H9 (cell line): ENCODE measurements at regions not wholly inside any gene's neighbourhood (a gene's known extent, or its start where the extent isn't known, plus 50 kb on each side); places are given as distances from the start of the nearest gene placed in this dataset.

Experiments used
- DNase-seq: peaks from one replicate; pipeline ENCODE4 v3.0.0-alpha.2; 2017
- H2AFZ ChIP-seq: one replicate; pipeline ENCODE4 v1.6.1; 2013; ENCODE audit warnings: mild to moderate bottlenecking, low read length, control low read depth, moderate library complexity
- H2AK5ac ChIP-seq: 2 replicates; pipeline ENCODE4 v1.6.1; 2013; ENCODE audit warnings: low read length, control low read depth, mixed read lengths; ENCODE audit not compliant: insufficient read length
- H2BK120ac ChIP-seq: one replicate; pipeline ENCODE4 v1.6.1; 2013; ENCODE audit warnings: low read depth, mild to moderate bottlenecking, low read length, control low read depth, inconsistent platforms; ENCODE audit not compliant: poor library complexity, severe bottlenecking
- H2BK12ac ChIP-seq: 2 replicates; pipeline ENCODE4 v1.6.1; 2013; ENCODE audit warnings: low read length, control low read depth, mixed read lengths, low read depth; ENCODE audit not compliant: insufficient read length
- H2BK15ac ChIP-seq: 2 replicates; pipeline ENCODE4 v1.6.1; 2013; ENCODE audit warnings: low read depth, low read length, control low read depth
- H2BK20ac ChIP-seq: one replicate; pipeline ENCODE4 v1.6.1; 2013; ENCODE audit warnings: low read depth, mild to moderate bottlenecking, low read length, control low read depth, inconsistent platforms; ENCODE audit not compliant: poor library complexity, severe bottlenecking
- H2BK5ac ChIP-seq: 2 replicates; pipeline ENCODE4 v1.6.1; 2013; ENCODE audit warnings: low read length, control low read depth, mixed read lengths; ENCODE audit not compliant: insufficient read length
- H3K14ac ChIP-seq: 2 replicates; pipeline ENCODE4 v1.6.1; 2013; ENCODE audit warnings: low read length, control low read depth; ENCODE audit not compliant: insufficient read depth
- H3K18ac ChIP-seq: 2 replicates; pipeline ENCODE4 v1.6.1; 2013; ENCODE audit warnings: low read depth, mild to moderate bottlenecking, mixed read lengths, low read length, control low read depth; ENCODE audit not compliant: insufficient read length
- H3K23ac ChIP-seq: 2 replicates; pipeline ENCODE4 v1.6.1; 2013; ENCODE audit warnings: low read length, control low read depth, mixed read lengths, low read depth; ENCODE audit not compliant: insufficient read length
- H3K23me2 ChIP-seq: 2 replicates; pipeline ENCODE4 v1.6.1; 2013; ENCODE audit warnings: low read depth, mild to moderate bottlenecking, mixed read lengths, low read length, control low read depth; ENCODE audit not compliant: insufficient read length, poor library complexity, severe bottlenecking
- H3K27ac ChIP-seq: 2 replicates; pipeline ENCODE4 v1.5.1; 2013; ENCODE audit warnings: low read length, control low read depth, mixed read lengths, low read depth; ENCODE audit not compliant: insufficient read length
- H3K27me3 ChIP-seq: 2 replicates; pipeline ENCODE4 v1.6.1; 2013; ENCODE audit warnings: low read length, control low read depth, inconsistent platforms; ENCODE audit not compliant: insufficient read depth
- H3K4ac ChIP-seq: 2 replicates; pipeline ENCODE4 v1.6.1; 2013; ENCODE audit warnings: low read depth, mild to moderate bottlenecking, control low read depth, inconsistent platforms, low read length, moderate library complexity
- H3K4me1 ChIP-seq: 2 replicates; pipeline ENCODE4 v1.6.1; 2013; ENCODE audit warnings: low read length, control low read depth, inconsistent platforms; ENCODE audit not compliant: insufficient read depth
- H3K4me2 ChIP-seq: 2 replicates; pipeline ENCODE4 v1.6.1; 2013; ENCODE audit warnings: low read length, control low read depth, mixed read lengths; ENCODE audit not compliant: insufficient read length, insufficient read depth
- H3K56ac ChIP-seq: 2 replicates; pipeline ENCODE4 v1.6.1; 2013; ENCODE audit warnings: low read depth, mild to moderate bottlenecking, mixed read lengths, low read length, control low read depth; ENCODE audit not compliant: insufficient read length
- H3K79me1 ChIP-seq: 2 replicates; pipeline ENCODE4 v1.6.1; 2013; ENCODE audit warnings: low read depth, mild to moderate bottlenecking, moderate library complexity, low read length, control low read depth, inconsistent platforms; ENCODE audit not compliant: insufficient read depth, poor library complexity, severe bottlenecking
- H3K79me2 ChIP-seq: 2 replicates; pipeline ENCODE4 v1.6.1; 2013; ENCODE audit warnings: low read length, control low read depth, inconsistent platforms; ENCODE audit not compliant: insufficient read depth
- H3K9ac ChIP-seq: 2 replicates; pipeline ENCODE4 v1.6.1; 2013; ENCODE audit warnings: low read length, control low read depth, mixed read lengths; ENCODE audit not compliant: insufficient read length; ENCODE audit errors: extremely low read depth
- H3K9me3 ChIP-seq: one replicate; pipeline ENCODE4 v1.6.1; 2013; ENCODE audit warnings: low read depth, low read length, inconsistent platforms; ENCODE audit not compliant: control insufficient read depth
- H3T11ph ChIP-seq: one replicate; pipeline ENCODE4 v1.6.1; 2013; ENCODE audit warnings: mild to moderate bottlenecking, low read length, control low read depth, inconsistent platforms
- H4K20me1 ChIP-seq: one replicate; pipeline ENCODE4 v1.6.1; 2013; ENCODE audit not compliant: control insufficient read depth, insufficient read length, insufficient read depth
- H4K5ac ChIP-seq: 2 replicates; pipeline ENCODE4 v1.6.1; 2013; ENCODE audit warnings: low read depth, mild to moderate bottlenecking, mixed read lengths, low read length, control low read depth; ENCODE audit not compliant: insufficient read length
- H4K8ac ChIP-seq: replicated peaks from 2 replicates; pipeline ENCODE4 v1.6.1; 2013; ENCODE audit warnings: low read length, control low read depth, mixed read lengths, low read depth; ENCODE audit not compliant: insufficient read length
- H4K91ac ChIP-seq: 2 replicates; pipeline ENCODE4 v1.6.1; 2013; ENCODE audit warnings: low read depth, mild to moderate bottlenecking, moderate library complexity, mixed read lengths, low read length, control low read depth; ENCODE audit not compliant: insufficient read length
- H3K27ac Mint-ChIP-seq, 3 experiments: 2 replicates in 2 of 3; 3 replicates in 1 of 3; pipeline ENCODE4 v1.8.0; 2020 to 2021; ENCODE audit warnings: mixed read lengths in 3 of 3, mild to moderate bottlenecking in 1 of 3, moderate library complexity in 1 of 3
- H3K27me3 Mint-ChIP-seq: 2 replicates; pipeline ENCODE4 v1.8.0; 2021; ENCODE audit warnings: low read depth, mild to moderate bottlenecking, moderate library complexity, mixed read lengths
- H3K36me3 Mint-ChIP-seq, 3 experiments: 2 replicates in 2 of 3; 3 replicates in 1 of 3; pipeline ENCODE4 v1.8.0; 2020 to 2021; ENCODE audit warnings: low read depth in 3 of 3, mixed read lengths in 3 of 3; ENCODE audit not compliant: insufficient read depth in 1 of 3
- H3K4me1 Mint-ChIP-seq, 2 experiments: 2 replicates each; pipeline ENCODE4 v1.8.0; 2020; ENCODE audit warnings: mixed read lengths in 2 of 2
- H3K4me3 Mint-ChIP-seq, 2 experiments: 2 replicates in 1 of 2; 3 replicates in 1 of 2; pipeline ENCODE4 v1.8.0; 2020 to 2021; ENCODE audit warnings: mild to moderate bottlenecking in 2 of 2, mixed read lengths in 2 of 2, moderate library complexity in 1 of 2
- H3K9me3 Mint-ChIP-seq, 2 experiments: 2 replicates in 1 of 2; 3 replicates in 1 of 2; pipeline ENCODE4 v1.8.0; 2020; ENCODE audit warnings: mild to moderate bottlenecking in 2 of 2, mixed read lengths in 2 of 2, moderate library complexity in 1 of 2
- WGBS: extraction: QIAGEN DNeasy Blood & Tissue Kit; methylation state at CpG from one replicate; pipeline ENCODE4 v1.1.7; 2013; ENCODE audit warnings: missing lambda C conversion rate, low lambda C conversion rate, mixed read lengths; ENCODE audit not compliant: insufficient read length; ENCODE audit errors: extremely low coverage; 5-methylcytosine and 5-hydroxymethylcytosine counted together
- TF ChIP-seq, protein P1 (sequence below): fragments of 200-600 bp; sonication (generic); conservative IDR thresholded peaks from 3 replicates; pipeline ENCODE4 v1.8.0; 2021; ENCODE audit warnings: antibody characterized with exemption, mild to moderate bottlenecking

DNA sequence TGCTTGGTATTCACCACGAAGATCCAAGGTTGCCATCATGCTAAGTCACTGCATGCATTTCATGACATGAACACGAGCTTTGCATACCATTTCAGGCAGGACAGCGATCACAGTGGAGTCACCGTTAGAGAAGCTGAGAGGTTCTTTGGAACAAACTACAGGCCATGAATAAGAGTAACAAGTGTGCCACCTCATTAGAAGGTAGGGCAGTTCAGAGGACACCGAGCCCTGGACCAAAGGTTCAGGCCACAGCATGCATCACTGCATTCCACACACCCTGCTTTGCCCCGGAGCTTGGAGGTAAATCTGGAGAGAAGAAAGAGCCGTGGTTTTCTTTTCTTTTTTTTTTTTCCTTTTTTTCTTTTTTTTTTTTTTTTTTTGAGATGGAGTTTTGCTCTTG lies 66.9 kb upstream of the CDH4 start:
- H3K36me3 Mint-ChIP-seq: no peaks in the 10 kb centered on the region
- H3T11ph ChIP-seq: no peak overlapping the region
- no peak overlapping the region for H4K8ac ChIP-seq
- H3K4me1 ChIP-seq: no peaks in the 10 kb centered on the region
- H3K4me1 Mint-ChIP-seq: peaks cover 0 to 11% of the 10 kb centered on the region in 2 experiments; a peak in 2 of 4 replicates
- H2BK15ac ChIP-seq: no peak overlapping the region
- no peak overlapping the region for H3K27ac Mint-ChIP-seq
- H2BK20ac ChIP-seq: no peak overlapping the region
- WGBS: no CpG with 5 or more reads among the region's 7 CpGs
- H3K18ac ChIP-seq: no peak overlapping the region
- no peak overlapping the region for H4K5ac ChIP-seq
- no peak overlapping the region for H2BK120ac ChIP-seq
- H3K27me3 ChIP-seq: peaks cover 2% of the 10 kb centered on the region; the same call in 1 of the 2 replicates
- H3K9me3 Mint-ChIP-seq: no peaks in the 10 kb centered on the region
- H3K9me3 ChIP-seq: no peaks in the 10 kb centered on the region
- H3K23ac ChIP-seq: no peak overlapping the region
- H2BK12ac ChIP-seq: no peak overlapping the region
- H2BK5ac ChIP-seq: no peak overlapping the region
- no peak overlapping the region for H3K9ac ChIP-seq
- no peak overlapping the region for H3K27ac ChIP-seq
- no peak overlapping the region for H3K4me3 Mint-ChIP-seq
- TF ChIP-seq, protein P1, sequence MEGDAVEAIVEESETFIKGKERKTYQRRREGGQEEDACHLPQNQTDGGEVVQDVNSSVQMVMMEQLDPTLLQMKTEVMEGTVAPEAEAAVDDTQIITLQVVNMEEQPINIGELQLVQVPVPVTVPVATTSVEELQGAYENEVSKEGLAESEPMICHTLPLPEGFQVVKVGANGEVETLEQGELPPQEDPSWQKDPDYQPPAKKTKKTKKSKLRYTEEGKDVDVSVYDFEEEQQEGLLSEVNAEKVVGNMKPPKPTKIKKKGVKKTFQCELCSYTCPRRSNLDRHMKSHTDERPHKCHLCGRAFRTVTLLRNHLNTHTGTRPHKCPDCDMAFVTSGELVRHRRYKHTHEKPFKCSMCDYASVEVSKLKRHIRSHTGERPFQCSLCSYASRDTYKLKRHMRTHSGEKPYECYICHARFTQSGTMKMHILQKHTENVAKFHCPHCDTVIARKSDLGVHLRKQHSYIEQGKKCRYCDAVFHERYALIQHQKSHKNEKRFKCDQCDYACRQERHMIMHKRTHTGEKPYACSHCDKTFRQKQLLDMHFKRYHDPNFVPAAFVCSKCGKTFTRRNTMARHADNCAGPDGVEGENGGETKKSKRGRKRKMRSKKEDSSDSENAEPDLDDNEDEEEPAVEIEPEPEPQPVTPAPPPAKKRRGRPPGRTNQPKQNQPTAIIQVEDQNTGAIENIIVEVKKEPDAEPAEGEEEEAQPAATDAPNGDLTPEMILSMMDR: no peak
- no peak overlapping the region for H3K14ac ChIP-seq
- H2AFZ ChIP-seq: no peak overlapping the region
- H4K91ac ChIP-seq: no peak overlapping the region
- peaks cover 5% of the 10 kb centered on the region for H4K20me1 ChIP-seq
- no peak overlapping the region for H2AK5ac ChIP-seq
- no peaks in the 10 kb centered on the region for H3K23me2 ChIP-seq
- H3K27me3 Mint-ChIP-seq: peaks cover 49% of the 10 kb centered on the region
- H3K79me1 ChIP-seq: no peaks in the 10 kb centered on the region
- H3K4me2 ChIP-seq: no peak overlapping the region
- no peak for DNase-seq
- H3K56ac ChIP-seq: no peak overlapping the region
- no peaks in the 10 kb centered on the region for H3K79me2 ChIP-seq
- no peak overlapping the region for H3K4ac ChIP-seq
